ENCODE measurements at regions not wholly inside any gene's neighbourhood (a gene's known extent, or its start where the extent isn't known, plus 50 kb on each side); places are given as distances from the start of the nearest gene placed in this dataset.

GRCh38 chr6:47402081-47402480 is 75.5 kb upstream of the CD2AP start:
- no peak for TF ChIP-seq CTCF (IDR thresholded peaks at IDR 0.05; ENCODE audit: insufficient read depth, low read depth, low read length)
- TF ChIP-seq EZH2 (IDR thresholded peaks at IDR 0.05; ENCODE audit: insufficient read depth, low read length): no peak

All from astrocyte (in vitro differentiated cells and primary cell).